NCI-H128 (cell line): ENCODE measurements at regions not wholly inside any gene's neighbourhood (a gene's known extent, or its start where the extent isn't known, plus 50 kb on each side); places are given as distances from the start of the nearest gene placed in this dataset.

Experiments
- DNase-seq: peaks from one replicate; lab custom pipeline; 2025; ENCODE audit not compliant: unreplicated experiment; lab: John Stamatoyannopoulos, UW

- DNase-seq = no peak
Measured at GRCh38 chr11:10358696-10359095, 53.8 kb downstream of the ADM start.

DNA sequence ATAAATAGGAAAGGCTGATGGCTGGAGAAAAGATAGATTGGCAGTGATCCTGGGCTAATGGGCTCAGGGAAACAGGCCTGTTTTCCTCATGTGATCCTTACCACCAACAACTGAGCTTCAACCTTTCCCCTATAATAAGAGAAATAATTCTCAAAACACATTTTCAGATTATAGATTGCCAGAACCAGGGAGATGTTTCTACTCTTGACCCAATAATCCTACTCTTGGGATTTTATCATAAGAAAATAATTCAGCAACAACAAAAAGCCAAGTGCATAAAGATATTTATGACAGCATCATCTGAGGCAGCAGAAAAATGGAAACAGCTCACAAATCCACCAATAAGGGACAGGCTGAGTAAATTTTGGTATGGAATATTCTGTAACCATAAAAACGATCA, 54.3 kb downstream of the ADM start:
- no peak for DNase-seq

DNA sequence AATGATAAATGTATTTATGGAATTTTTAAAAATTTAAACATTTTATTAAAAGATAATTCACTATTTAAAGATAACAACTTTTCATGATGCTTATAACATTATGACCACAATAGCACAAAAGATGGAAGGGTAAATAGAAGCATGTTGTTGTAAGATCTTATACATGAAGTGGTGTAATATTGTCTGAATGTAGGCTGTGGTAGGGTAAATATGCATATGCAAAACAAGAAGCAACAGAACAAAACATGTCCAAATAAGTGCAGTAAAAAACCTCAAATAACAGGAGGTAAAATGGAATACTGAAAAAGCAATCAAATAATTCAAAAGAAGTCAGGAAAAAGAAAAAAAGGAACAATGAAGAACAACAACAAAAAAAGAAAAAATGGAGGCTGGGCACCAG, 56.0 kb downstream of the ADM start:
- no peak for DNase-seq

- no peak for DNase-seq
Measured at GRCh38 chr11:10365045-10365444, 60.2 kb downstream of the ADM start.

- no peak for DNase-seq
Measured at GRCh38 chr11:10366568-10367331, 61.9 kb downstream of the ADM start.

- DNase-seq = no peak
Measured at GRCh38 chr11:10371926-10372641, 67.2 kb downstream of the ADM start.

DNA sequence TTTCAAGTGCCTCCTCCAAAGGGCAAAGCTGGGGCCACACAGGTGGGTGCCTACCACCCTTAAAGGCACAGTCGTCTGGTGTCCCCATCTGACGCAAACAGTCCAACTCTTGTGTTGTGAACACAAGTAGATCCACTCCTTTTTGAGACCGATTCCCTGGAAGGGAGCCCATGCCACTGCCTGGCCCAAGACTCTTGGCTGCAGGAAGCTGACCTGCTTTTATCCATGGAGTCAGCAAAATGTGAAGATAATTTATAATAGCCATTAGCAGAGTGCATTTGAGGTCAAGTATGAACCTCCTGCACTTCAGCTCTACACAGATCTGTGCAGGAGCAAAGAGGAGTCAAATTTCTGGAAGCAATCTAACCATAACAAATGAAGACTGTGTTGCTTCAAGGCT, 68.5 kb downstream of the ADM start:
- peak; percentile 42 for DNase-seq

- DNase-seq = no peak
Measured at GRCh38 chr11:10373929-10374328, 69.1 kb downstream of the ADM start.

DNA sequence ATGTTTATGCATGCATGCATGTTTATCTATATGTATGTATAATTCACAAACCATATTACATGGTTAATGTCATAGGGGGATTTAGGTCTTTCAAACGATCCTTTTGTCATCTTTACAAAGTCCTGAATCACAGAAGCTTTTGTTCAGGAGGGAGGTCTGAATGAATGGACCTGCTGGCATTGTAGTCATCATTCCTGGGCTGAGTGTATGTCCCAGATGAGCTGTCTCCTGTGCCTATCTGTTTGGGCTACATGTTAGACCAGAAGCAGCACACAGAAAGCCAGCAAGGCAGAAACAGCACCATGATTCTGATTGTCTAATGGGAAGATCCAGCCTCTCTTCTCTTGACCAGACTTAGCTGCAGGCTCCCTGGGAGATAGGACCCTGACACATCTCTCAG, 69.5 kb downstream of the ADM start:
- no peak for DNase-seq

DNA sequence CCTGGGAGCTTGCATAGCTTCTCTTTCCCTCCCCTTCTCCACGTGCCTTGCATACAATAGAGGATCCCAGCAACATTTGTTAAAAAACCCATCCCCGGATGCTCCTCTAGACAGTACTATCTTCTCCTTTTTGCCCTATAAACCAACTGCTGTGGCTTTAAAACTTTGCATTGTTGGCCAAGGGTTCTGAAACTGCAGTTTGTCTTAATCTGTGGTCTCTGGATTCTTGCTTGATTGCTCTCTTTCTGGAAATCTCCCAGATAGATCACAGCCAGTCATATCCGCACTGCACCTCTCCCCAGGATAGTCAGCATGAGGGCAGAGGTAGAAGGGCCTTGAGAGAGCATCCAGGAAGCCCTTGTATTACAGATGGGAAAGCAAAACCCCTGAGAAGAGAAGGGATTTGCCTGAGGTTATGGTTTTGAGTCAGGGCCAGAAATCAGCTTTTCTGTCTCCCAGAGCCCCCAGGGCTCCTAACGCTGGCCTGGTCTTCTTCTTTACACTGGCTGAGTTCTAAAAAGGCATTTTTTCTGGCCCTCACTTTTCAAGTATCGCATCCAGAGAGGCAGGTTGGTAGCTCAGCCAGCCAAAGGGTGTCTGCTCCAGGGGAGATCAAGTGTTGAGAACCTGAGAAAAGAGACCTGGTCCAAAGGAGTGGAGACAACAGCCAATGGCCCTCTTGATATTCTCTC, 70.6 kb downstream of the ADM start:
- no peak for DNase-seq

DNA sequence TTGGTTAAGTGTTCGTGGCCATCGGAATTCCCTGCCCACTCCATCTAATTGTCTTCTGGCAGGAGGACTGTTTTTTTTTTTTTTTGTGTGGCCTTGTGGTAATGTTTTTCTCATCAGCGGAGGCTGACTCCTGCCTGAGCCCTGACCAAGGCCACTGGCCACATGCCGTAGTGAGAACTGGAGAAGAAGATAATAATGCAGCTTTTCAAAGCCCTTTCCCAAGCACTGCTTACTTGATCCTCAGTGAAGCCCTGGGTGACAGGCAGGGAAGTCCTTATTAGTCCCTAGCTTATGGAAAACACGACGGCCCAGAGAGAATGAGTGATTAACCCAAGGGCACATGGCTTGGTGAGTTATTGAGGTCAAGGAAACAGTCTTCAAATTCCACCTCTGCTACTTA, 71.2 kb downstream of the ADM start:
- DNase-seq = no peak

- DNase-seq = no peak
Measured at GRCh38 chr11:10377183-10377582, 72.3 kb downstream of the ADM start.

GRCh38 chr11:10378362-10378761, 73.5 kb downstream of the ADM start:
- no peak for DNase-seq

GRCh38 chr11:10379022-10379421, 74.1 kb downstream of the ADM start:
- no peak for DNase-seq

GRCh38 chr11:10379426-10379825, 74.6 kb downstream of the ADM start:
- DNase-seq = no peak

DNA sequence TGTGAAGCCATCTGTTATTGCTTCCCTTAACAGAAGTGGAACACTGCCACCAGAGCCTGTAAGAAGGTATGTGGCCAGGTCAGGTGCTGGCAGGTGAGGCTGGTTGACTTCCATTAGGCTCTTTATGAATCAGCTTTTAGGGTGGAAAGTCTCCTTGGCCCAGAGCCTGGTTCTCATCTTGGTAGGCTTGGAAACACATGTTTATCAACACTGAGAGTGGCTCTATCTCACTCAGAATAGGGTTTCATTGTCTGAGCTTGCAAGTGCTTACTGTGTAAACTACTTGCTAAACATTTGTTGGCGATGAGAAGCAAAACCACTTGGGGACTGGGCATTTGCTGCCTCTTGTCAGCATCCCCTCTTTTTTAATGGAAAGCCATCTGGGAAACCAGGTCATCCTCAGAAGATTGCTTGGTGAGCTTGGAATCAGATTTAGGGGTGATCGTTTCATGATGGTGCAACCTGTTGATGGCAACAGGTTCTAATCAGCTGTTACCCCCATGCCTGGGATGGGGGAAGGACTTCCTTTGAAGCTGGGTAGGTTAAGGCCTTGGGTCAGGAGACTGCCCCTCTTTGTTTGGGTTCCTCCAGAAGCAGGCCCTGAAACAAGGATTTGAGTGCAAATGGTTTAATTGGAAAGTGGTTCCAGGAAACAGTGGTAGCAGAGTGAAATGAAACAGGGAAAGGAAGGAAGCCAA, 75.0 kb upstream of the AMPD3 start:
- peak; percentile 80 for DNase-seq

DNA sequence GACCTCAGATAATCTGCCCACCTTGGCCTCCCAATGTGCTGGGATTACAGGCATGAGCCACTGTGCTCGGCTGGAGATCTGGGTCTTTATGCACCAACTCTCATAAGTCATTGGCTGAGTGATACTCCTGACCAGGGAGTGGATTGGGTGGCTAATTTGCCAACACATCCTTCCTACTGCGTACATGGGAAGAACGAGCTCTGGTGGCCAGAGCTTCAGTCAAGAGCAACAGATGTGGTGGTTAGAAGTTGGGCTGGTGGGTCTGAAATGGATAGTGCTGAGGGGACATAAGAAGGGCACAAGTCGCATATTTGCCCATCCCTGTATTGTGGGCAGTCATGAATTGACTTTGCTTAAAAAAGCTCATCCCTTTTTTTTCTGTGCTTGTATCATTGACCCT, 74.1 kb upstream of the AMPD3 start:
- DNase-seq = no peak

GRCh38 chr11:10381736-10382135, 73.3 kb upstream of the AMPD3 start:
- no peak for DNase-seq

DNA sequence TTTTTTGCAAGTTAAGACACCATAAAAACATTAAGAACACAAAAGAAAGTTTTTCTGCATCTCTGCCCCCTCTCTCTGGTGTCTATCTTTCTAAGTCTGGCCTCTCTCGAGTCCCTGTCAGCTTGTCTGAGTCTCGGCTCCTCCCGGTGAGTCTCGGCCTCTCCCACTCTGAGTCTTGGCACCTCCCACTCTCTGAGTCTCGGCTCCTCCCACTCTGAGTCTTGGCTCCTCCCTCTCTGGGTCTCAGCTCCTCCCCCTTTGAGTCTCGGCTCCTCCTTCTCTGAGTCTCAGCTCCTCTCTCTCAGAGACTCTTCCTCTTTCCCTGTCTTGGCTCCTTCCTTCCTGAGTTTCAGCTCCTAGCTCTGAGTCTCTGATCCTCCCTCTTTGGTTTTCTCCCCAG, 72.5 kb upstream of the AMPD3 start:
- no peak for DNase-seq

GRCh38 chr11:10385696-10386095, 69.4 kb upstream of the AMPD3 start:
- no peak for DNase-seq

DNA sequence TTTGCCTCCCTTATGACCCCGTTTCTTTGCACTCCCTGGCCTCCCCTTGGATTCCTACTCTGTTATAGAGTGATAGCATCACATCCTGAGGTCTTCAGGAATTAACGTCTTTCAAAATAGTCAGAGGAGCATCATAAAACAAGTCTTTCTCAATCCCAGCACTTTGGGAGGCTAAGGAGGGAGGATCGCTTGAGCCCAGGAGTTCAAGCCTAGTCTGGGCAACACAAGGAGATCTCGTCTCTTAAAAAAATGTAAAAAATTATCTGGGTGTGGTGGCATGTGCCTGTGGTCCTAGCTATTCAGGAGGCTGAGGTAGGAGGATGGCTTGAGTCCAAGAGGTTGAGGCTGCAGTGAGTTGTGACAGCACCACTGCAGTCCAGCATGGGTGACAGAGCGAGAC, 68.7 kb upstream of the AMPD3 start:
- DNase-seq = no peak

DNA sequence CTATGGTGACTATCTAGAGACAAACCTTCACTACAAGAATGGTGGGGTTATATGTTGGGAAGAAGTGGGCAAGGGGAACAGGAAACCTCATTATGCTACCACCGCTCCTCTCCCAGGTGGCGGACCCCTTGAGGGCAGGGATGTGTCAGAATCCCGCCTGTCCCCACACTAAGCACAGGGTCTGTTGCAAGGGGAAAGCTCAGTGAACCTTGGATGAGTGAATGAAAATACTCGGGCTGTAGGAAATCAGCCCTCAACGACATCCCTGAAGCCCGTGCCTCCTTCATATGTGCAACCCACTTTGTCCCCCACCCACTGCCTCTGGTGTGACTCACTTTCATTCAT, 68.2 kb upstream of the AMPD3 start:
- DNase-seq = no peak
